CD14-positive monocyte (primary cell): ENCODE measurements at regions not wholly inside any gene's neighbourhood (a gene's known extent, or its start where the extent isn't known, plus 50 kb on each side); places are given as distances from the start of the nearest gene placed in this dataset.

Source experiments
- DNase-seq, 3 donors: peaks; one replicate each; pipeline ENCODE4 v3.0.0-alpha.2; 2011 to 2022
- H2AFZ ChIP-seq: 2 replicates; pipeline ENCODE4 v1.6.0; 2012; ENCODE audit warnings: mild to moderate bottlenecking, low read depth, low read length, inconsistent platforms; ENCODE audit not compliant: insufficient read depth, poor library complexity, severe bottlenecking
- H3K27ac ChIP-seq, 2 donors: 1 replicate in 1 of 2; 2 replicates in 1 of 2; pipeline ENCODE4 v1.5.1; 2012 to 2013; ENCODE audit warnings: low read length in 2 of 2, control low read depth in 1 of 2, inconsistent platforms in 1 of 2, low read depth in 1 of 2, mild to moderate bottlenecking in 1 of 2
- H3K27me3 ChIP-seq, 2 donors: one replicate each; pipeline versions ENCODE4 v1.6.0 to v1.6.1; 2011 to 2013; ENCODE audit warnings: low read length in 2 of 2; ENCODE audit not compliant: control insufficient read depth in 2 of 2, insufficient read depth in 2 of 2
- H3K36me3 ChIP-seq, 2 donors: replicated peaks in 1 of 2; 1 replicate in 1 of 2; 2 replicates in 1 of 2; pipeline versions ENCODE4 v1.5.1 to v1.6.1; 2012 to 2013; ENCODE audit warnings: low read length in 2 of 2, control low read depth in 1 of 2, inconsistent platforms in 1 of 2, mild to moderate bottlenecking in 1 of 2; ENCODE audit not compliant: insufficient read depth in 2 of 2, control insufficient read depth in 1 of 2
- H3K4me1 ChIP-seq, 2 donors: 1 replicate in 1 of 2; 2 replicates in 1 of 2; pipeline versions ENCODE4 v1.5.1 to v1.6.1; 2012 to 2013; ENCODE audit warnings: low read length in 2 of 2, control low read depth in 1 of 2, inconsistent platforms in 1 of 2, mild to moderate bottlenecking in 1 of 2, moderate library complexity in 1 of 2; ENCODE audit not compliant: insufficient read depth in 2 of 2, control insufficient read depth in 1 of 2
- H3K4me2 ChIP-seq: replicated peaks from 2 replicates; pipeline ENCODE3; 2012; ENCODE audit warnings: low read length, moderate library complexity, mild to moderate bottlenecking; ENCODE audit not compliant: poor library complexity, severe bottlenecking; ENCODE audit errors: extremely low read depth
- H3K4me3 ChIP-seq, 3 experiments: fragments of 200-600 bp in 1 of 3; sonication (generic) in 1 of 3; replicated peaks in 1 of 3; 1 replicate in 2 of 3; 2 replicates in 1 of 3; pipeline ENCODE4 v1.5.1; 2011 to 2013; ENCODE audit warnings: low read length in 3 of 3, mild to moderate bottlenecking in 3 of 3, control low read depth in 2 of 3, low read depth in 2 of 3, inconsistent platforms in 1 of 3, moderate library complexity in 1 of 3
- H3K79me2 ChIP-seq: 2 replicates; pipeline ENCODE4 v1.6.0; 2012; ENCODE audit warnings: mild to moderate bottlenecking, control low read depth, inconsistent platforms, low read length, moderate library complexity; ENCODE audit not compliant: insufficient read depth
- H3K9ac ChIP-seq: 2 replicates; pipeline ENCODE4 v1.6.0; 2017; ENCODE audit warnings: low read length, mild to moderate bottlenecking; ENCODE audit not compliant: insufficient read depth, poor library complexity, severe bottlenecking
- H3K9me3 ChIP-seq, 2 donors: replicated peaks in 1 of 2; 1 replicate in 1 of 2; 2 replicates in 1 of 2; pipeline versions ENCODE4 v1.5.1 to v1.6.1; 2012 to 2013; ENCODE audit warnings: low read length in 2 of 2, control low read depth in 1 of 2; ENCODE audit not compliant: control insufficient read depth in 1 of 2, insufficient read depth in 1 of 2
- H4K20me1 ChIP-seq: 2 replicates; pipeline ENCODE4 v1.6.0; 2012; ENCODE audit warnings: mild to moderate bottlenecking, low read length, control low read depth, moderate library complexity; ENCODE audit not compliant: insufficient read depth
- H3K27ac Mint-ChIP-seq, 7 donors: one replicate each; pipeline ENCODE4 v1.8.0; 2020; ENCODE audit warnings: mild to moderate bottlenecking in 7 of 7, mixed read lengths in 7 of 7, moderate library complexity in 6 of 7, inconsistent platforms in 2 of 7
- H3K27me3 Mint-ChIP-seq, 3 donors: one replicate each; pipeline ENCODE4 v1.8.0; 2021 to 2022; ENCODE audit warnings: low read depth in 3 of 3, mild to moderate bottlenecking in 3 of 3, mixed read lengths in 3 of 3, moderate library complexity in 3 of 3, inconsistent platforms in 1 of 3
- H3K36me3 Mint-ChIP-seq, 2 donors: one replicate each; pipeline ENCODE4 v1.8.0; 2020; ENCODE audit warnings: mixed read lengths in 2 of 2, inconsistent platforms in 1 of 2, mild to moderate bottlenecking in 1 of 2
- H3K4me1 Mint-ChIP-seq: one replicate; pipeline ENCODE4 v1.8.0; 2020; ENCODE audit warnings: mild to moderate bottlenecking, mixed read lengths
- H3K4me3 Mint-ChIP-seq, 2 donors: one replicate each; pipeline ENCODE4 v1.8.0; 2020; ENCODE audit warnings: mild to moderate bottlenecking in 2 of 2, mixed read lengths in 2 of 2, moderate library complexity in 1 of 2
- H3K9me3 Mint-ChIP-seq, 7 donors: one replicate each; pipeline ENCODE4 v1.8.0; 2020 to 2022; ENCODE audit warnings: mixed read lengths in 7 of 7, mild to moderate bottlenecking in 6 of 7, moderate library complexity in 6 of 7, inconsistent platforms in 2 of 7
- CTCF ChIP-seq: fragments of 200-600 bp; IDR thresholded peaks from one replicate; pipeline ENCODE4 v1.8.0; 2022; ENCODE audit warnings: antibody characterized with exemption, mild to moderate bottlenecking
- WGBS: methylation state at CpG from one replicate; pipeline ENCODE4 v1.1.5; 2013; ENCODE audit warnings: missing lambda C conversion rate; ENCODE audit not compliant: insufficient coverage; 5-methylcytosine and 5-hydroxymethylcytosine counted together
- intact Hi-C, 2 donors: fragments of 100-400 bp; cut with micrococcal nuclease; formaldehyde crosslinking; loops; one replicate each; pipeline versions ENCODE4 v1.15.0 to v1.15.1; 2023

- no peak overlapping the region for H3K27ac Mint-ChIP-seq
Measured at GRCh38 chr6:25084508-25084833, 148.7 kb upstream of the RIPOR2 start.

GRCh38 chr6:25085756-25086155, 150.0 kb upstream of the RIPOR2 start:
- peak overlapping the region in 1 of 2 donors; percentile 34 for H3K27ac ChIP-seq
- peaks cover 29 to 37% of the 10 kb centered on the region in 2 donors for H3K4me1 ChIP-seq
- peaks cover 10 to 34% of the 10 kb centered on the region in 2 donors for H3K36me3 ChIP-seq

More at GRCh38 chr6:25084508-25084833, 148.7 kb upstream of the RIPOR2 start:
- WGBS = no CpG with 5 or more reads among the region's 1 CpG
- Histone ChIP-seq H3K79me2 (no peaks in the 10 kb centered on the region), H3K4me1 (peaks cover 23 to 29% of the 10 kb centered on the region in 2 donors), H3K4me2 (no peak overlapping the region), H3K27ac (no peak overlapping the region), H3K27me3 (no peaks in the 10 kb centered on the region), H3K36me3 (peaks cover 10 to 40% of the 10 kb centered on the region in 2 donors), H3K9ac (no peak overlapping the region), H3K4me3 (no peak overlapping the region), H2AFZ (no peak overlapping the region), H3K9me3 (no peaks in the 10 kb centered on the region), H4K20me1 (no peaks in the 10 kb centered on the region)
- peaks cover 20 to 26% of the 10 kb centered on the region in 2 donors for H3K36me3 Mint-ChIP-seq
- DNase-seq = no peak
- TF ChIP-seq CTCF = no peak
- H3K4me1 Mint-ChIP-seq = peaks cover 10% of the 10 kb centered on the region
- peaks cover 0 to 2% (median 0%) of the 10 kb centered on the region in 3 donors for H3K27me3 Mint-ChIP-seq
- H3K4me3 Mint-ChIP-seq = no peak overlapping the region
- intact Hi-C loops = no loop called here
- no peaks in the 10 kb centered on the region for H3K9me3 Mint-ChIP-seq

More at GRCh38 chr6:25085756-25086155, 150.0 kb upstream of the RIPOR2 start:
- no peak overlapping the region for H3K4me3 ChIP-seq
- no peaks in the 10 kb centered on the region for H3K9me3 ChIP-seq
- H3K4me1 Mint-ChIP-seq = peaks cover 10% of the 10 kb centered on the region
- no peak overlapping the region for H3K9ac ChIP-seq
- H3K27ac Mint-ChIP-seq = no peak overlapping the region
- no peaks in the 10 kb centered on the region for H3K27me3 ChIP-seq
- peaks cover 0 to 2% (median 0%) of the 10 kb centered on the region in 3 donors for H3K27me3 Mint-ChIP-seq
- no peak overlapping the region for H2AFZ ChIP-seq
- no peaks in the 10 kb centered on the region for H3K79me2 ChIP-seq
- WGBS = no CpG with 5 or more reads among the region's 1 CpG
- H3K4me3 Mint-ChIP-seq = no peak overlapping the region
- peaks cover 15 to 19% of the 10 kb centered on the region in 2 donors for H3K36me3 Mint-ChIP-seq
- peak in 1 of 3 donors; percentile 33 for DNase-seq
- H4K20me1 ChIP-seq = no peaks in the 10 kb centered on the region
- intact Hi-C loops = no loop called here
- TF ChIP-seq CTCF = no peak
- H3K4me2 ChIP-seq = no peak overlapping the region
- H3K9me3 Mint-ChIP-seq = no peaks in the 10 kb centered on the region
